Stimulated activated CD4-positive, alpha-beta T cell treated with anti-CD3 and anti-CD28 coated beads, Interleukin-1b, Interleukin-23, amount 100 ng/mL, for 4 hours (primary cell): ENCODE measurements at regions not wholly inside any gene's neighbourhood (a gene's known extent, or its start where the extent isn't known, plus 50 kb on each side); places are given as distances from the start of the nearest gene placed in this dataset.
"Not testable (repeated sequence)": the region's sequence is repeated elsewhere in the genome, so short reads cannot be mapped to it uniquely, and the experiment has no call there.

Experiments used
- DNase-seq, 2 donors: peaks; one replicate each; pipeline ENCODE4 v3.0.0-alpha.2; 2020; ENCODE audit warnings: low read depth in 2 of 2

DNA sequence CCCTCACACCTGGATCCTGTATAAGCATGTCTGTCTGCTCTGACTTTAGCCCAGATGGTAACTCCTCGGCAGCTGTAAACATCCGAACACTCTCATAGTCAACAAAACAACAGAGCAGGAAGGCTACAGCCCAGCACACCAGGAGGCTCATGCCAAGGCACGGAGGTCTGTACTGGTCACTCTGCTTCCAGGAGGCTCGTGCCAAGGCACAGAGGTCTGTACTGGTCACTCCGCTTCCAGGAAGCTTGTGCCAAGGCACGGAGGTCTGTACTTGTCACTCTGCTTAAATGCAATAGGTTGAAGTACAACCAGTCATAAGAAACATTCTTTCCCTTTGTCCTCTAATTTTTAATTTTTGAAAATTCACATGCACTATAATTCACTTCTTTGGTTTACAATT is 190.1 kb upstream of the CDH4 start:
- no peak for DNase-seq

DNA sequence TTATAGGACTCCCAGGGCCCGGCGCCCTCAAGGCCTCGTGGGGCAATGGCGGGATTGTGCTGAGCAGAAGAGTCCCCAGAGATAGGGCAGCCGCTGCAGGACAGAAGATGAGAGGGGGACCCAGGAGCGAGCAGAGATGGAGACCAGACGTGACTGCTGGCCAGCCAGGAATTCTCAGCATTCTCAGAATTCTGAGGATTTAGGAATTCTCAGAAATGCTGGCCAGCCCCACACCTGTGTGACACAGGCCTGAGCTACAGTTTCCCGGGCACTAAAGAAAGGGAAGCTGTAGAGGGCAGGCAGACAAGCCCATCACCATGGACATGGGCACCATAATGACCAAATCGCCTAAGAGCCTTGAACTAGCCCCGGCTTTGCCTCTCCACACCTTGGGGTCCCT is 186.2 kb upstream of the CDH4 start:
- no peak for DNase-seq

DNA sequence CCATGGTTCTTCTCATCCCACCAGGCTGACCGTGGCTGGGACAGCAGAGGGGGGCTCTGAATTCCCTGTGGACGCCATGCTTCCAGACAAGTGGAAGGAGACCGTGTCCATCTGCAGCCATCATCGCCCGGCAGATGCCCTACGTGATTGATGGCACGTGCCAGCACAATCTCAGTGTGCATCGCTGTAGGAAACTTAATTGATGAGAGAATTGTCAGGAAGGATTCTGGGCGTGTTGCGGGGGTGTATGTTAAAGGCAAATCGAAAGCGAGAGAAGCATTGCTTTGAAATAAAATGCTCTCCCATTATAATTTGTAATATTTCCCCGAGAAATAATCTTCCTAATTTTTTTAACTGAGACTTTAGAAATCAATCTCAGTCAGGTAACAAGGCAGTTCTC is 185.5 kb upstream of the CDH4 start:
- DNase-seq, result no peak

DNA sequence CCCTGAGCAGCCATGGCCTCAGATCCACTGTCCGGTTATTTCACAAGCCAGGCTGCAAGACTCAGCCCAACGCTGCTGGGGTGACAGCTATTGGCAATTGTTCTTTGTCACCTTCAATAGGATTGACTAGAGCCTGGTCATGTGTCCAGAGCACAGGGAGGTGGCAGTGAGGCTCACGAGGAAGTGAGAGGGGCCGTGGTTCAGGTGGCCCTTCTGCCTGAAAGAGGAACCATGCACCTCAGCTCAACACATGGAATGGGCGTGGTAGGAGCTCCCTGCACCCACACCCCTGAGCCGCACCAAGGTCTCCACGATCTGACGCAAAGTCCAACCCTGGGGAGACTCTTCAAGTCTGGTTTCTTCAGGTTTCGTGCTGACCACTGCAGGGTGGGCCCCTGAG is 184.8 kb upstream of the CDH4 start:
- no peak for DNase-seq

DNA sequence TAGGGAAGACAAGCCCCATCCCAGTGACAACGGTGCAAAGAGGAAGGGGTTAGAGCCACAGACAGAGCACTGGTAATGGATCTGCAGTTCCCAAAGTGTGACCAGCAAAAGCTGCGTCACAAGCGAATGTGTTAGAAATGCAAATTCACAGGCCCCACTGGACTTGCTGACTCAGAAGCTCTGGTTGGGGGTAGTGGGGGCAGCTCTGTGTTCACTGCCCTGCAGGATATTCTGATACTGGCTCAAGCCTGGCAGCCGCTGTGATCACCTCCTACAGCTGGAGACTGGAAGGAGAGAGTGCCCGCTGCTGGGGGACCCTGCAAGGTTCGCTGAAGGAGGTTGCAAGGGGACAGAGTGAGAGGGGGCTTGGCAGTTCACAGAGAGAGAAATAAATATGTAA is 179.7 kb upstream of the CDH4 start:
- no peak for DNase-seq

DNA sequence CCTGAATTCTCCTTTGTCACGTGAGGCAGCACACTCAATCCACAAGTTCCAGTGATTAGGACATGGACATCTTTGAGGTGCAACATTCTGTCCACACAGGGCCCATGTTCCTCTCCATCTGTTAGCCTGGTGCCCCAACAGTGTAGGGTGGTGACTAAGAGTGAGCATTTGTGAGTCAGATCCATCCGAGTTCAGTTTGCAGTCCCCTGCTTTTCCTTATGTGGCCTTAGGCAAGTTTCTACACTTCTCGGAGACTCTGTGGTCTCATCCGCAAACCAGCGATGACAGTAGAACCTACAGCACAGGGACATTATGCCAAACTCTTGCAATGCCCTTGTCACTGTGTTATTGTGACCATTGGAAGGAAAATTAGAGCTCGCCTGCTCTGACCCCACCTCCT is 178.7 kb upstream of the CDH4 start:
- no peak for DNase-seq

DNA sequence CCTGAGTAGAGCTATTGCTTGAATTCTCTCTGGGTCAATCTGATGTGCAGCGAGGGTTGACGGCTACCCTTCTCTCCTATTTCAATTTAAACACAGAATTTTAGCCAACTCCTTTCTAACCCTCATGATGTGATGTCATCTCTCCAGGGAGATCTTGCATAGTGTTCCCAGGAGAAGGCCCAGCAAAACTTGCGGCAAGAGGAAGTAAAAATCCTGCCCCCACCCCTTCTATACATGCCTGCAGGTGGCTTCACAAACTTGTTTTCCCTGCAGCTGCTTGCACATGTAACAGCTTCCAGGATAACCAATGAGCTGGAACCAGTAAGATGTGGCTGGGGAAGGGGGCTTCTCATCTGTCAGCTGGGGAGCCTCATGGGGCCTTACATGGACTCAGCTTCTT is 169.3 kb upstream of the CDH4 start:
- no peak for DNase-seq

DNA sequence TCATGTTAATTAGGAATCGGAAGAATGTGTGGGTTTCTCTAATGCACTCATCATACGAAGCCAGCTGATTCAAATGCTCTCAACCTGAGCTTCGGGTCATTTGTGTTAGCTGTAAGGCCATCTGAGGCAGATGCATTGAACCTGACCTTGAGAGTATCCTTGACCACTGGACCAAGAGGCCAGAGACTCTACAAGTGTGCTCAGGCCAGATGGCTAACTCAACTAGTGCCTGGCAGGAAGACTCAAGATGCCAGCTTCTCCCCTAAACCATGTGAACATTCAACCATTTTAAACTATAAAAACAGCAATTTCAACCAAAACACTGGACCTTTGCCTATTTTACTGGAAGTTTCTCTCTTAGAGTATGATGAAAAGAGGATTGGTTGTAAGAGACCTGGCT is 168.6 kb upstream of the CDH4 start:
- DNase-seq, result no peak

DNA sequence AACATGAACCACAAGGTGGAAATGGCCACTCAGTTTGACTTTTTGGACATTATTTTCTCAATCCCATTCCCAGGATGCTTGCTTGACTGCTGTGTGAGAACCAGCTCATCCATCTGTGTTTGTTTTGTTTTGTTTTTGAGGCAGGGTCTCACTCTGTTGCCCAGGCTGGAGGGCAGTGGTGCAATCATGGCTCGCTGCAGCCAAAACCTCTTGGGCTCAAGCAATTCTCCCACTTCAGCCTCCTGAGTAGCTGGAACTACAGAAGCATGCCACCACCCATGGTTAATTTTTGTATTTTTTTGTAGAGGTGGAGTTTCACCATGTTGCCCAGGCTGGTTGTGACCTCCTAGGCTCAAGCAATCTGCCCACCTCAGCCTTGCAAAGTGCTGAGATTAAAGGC is 166.0 kb upstream of the CDH4 start:
- DNase-seq, result no peak

DNA sequence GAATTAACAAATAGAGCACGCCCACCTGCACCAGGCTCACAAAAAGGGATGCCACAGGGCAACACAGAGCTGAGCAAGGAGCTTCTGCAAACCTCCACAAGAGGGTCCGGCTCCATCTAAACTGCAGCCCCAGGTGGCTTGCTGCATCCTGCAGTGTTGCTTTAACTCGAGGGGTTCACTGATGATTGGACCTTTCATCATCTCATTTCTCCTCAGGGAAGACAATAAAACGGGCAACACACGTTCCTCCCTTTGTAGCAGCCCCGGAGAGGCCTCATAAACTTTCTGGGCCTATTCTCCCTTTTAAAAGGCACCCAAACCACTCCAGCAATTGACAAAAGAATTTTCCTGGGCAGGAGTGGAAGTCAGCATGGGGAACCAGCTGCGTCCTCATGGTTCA is 161.5 kb upstream of the CDH4 start:
- DNase-seq, result no peak

DNA sequence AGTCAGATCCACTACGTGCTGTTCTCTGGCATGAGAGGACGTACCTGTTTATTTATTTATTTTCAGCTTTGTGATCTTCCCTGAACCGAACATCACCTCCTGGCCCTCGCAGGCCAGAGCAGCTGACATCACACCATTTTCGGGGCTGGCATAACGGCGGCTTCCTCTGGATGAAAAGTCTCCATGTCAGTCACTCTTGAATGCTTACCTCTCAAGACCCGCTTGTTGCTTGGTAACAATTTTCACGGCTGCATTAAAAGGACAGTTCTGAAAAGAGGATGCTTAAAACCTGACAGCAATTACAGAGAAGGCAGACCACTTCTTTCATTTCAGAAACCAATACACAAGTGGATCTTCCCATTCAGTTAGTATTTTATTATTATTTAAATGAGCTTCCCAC is 159.8 kb upstream of the CDH4 start:
- DNase-seq, result no peak

DNA sequence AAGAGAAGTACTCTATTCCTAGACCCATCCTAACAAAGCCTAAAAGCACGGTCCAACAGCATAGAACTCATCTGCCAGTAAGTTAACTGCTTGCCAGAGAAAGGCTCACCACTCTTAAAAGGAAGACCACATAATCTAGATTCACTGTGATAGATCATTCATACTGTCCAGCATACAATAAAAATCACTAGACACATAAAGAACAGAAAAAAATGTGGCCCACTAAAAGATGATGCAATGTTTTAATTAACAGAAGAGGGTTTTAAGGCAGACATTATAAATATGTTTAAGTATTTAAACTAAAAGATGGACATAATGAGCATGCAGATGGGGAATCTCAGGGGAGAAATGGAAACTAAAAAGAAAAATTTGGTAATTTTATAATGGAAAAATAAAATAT is 157.5 kb upstream of the CDH4 start:
- no peak for DNase-seq

DNA sequence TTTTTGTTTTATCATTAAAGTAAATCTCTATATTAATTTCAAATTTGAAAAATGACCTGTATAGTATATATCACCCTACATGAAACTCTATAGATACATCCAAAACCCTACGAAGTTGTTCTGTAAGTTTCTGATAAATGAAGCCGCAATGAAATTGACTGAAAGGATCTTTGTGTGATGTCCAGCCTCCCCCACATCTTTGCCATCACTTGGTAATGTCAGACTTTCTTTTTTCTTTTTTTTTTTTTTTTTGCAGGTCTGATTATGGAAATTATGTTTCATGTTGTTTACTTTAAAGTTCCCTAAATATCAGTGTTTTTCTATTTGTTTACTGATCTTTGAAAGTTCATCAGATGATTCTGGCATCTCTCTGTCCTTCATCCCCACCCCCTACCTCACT is 155.6 kb upstream of the CDH4 start:
- DNase-seq, result no peak

DNA sequence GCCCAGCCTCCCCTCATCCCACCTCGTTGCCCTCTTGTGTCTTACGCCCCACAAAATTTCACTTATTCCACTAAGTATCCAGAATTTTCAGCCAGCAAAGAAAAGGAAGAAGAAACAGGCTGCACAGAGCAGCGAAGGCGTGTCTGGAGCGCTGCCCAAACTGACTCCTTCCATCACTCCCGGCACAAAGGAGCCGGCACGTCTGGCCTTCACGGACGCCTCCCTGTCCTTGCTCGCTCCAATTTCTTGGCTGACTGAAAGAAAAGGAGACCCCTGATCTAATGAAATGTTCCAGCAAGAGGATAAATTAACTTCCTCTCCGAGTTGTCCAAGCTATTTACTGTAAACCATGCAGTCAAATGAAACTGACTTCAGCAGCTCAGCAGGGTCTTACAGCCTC is 152.3 kb upstream of the CDH4 start:
- no peak for DNase-seq

DNA sequence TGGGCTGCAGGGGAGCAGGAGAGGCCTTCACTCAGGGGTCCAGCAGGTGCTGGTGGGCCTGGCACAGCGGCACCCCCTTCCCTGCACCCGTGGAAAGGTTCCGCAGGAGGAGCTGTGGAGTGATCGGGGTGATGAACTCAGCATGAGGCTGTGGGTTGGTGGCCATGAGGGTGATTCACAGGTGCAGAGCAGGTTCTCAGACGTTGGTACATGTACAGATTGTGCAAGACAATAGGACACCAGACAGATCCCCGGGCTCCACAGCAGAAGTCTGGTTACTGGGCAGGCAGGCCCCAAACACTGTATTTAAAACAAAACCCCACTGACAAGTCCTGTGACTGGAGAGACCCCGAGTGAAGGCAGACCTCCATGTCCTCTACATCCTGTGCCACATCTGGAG is 151.6 kb upstream of the CDH4 start:
- no peak for DNase-seq

DNA sequence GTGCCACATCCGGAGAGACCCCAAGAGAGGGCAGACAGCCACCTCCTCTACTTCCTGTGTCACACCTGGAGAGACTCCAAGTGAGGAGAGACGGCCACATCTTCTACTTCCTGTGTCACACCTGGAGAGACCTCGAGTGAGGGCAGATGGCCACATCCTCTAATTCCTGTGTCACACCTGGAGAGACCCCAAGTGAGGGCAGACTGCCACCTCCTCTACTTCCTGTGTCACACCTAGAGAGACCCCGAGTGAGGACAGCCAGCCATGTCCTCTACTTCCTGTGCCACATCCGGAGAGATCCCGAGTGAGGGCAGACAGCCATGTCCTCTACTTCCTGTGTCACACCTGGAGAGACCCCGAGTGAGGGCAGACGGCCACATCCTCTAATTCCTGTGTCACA is 150.7 kb upstream of the CDH4 start:
- DNase-seq, result not testable (repeated sequence)

DNA sequence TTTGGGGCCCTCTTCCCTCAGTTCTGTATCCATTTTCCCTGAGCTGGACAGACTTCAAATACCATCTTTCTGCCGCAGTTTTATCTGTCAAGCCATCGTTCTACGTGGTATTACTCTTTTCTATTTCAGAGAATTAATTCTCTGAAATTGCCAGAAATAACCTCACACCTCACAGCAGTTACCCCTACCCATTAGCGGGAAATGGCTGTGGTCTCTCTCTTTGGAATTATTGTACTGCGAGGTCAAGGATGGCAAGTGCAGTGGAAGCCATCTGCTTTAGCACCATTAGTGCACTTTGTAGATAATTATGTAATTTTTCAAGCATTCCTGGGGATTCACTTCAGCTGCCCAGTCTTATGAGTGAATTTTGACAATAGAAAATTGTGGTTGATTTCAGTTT is 147.8 kb upstream of the CDH4 start:
- DNase-seq, result no peak

DNA sequence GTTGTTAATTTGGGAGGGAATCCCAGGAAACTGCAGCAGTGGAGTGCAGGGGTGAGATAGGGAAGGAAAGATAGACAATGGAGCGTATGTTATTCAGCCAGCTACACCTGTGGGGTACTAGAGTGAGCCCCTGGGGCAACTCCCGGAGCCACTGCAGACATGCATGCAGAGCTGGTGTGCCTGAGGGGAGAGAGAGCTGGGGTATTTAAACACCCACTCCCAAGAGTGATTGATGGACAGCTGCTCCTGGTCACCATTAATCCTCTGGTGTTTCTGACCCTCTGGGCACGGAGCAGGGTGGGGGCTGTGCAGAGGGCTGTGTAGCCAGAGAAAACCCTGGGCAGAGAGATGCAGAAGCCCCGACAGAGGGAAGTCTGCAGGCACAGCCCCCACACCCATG is 146.7 kb upstream of the CDH4 start:
- no peak for DNase-seq

DNA sequence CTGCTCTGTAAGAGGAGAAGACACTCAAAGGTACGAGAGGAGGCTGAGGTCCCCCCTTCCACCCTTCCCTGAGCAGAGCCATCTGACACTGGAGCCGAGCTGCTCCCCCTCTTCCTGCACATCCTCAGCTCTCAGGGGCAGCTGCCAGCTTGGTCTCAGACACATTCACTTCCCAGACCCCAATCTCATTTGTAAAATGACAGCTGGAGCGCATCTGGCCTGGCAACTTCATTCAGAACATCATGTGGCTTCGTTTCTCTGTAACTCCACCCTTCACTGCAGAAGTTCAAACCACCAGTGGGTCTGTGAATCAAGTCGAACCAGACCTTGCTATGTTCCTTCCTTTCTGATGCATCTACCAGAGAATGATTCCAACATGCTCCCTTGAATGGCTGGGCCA is 145.6 kb upstream of the CDH4 start:
- no peak for DNase-seq

DNA sequence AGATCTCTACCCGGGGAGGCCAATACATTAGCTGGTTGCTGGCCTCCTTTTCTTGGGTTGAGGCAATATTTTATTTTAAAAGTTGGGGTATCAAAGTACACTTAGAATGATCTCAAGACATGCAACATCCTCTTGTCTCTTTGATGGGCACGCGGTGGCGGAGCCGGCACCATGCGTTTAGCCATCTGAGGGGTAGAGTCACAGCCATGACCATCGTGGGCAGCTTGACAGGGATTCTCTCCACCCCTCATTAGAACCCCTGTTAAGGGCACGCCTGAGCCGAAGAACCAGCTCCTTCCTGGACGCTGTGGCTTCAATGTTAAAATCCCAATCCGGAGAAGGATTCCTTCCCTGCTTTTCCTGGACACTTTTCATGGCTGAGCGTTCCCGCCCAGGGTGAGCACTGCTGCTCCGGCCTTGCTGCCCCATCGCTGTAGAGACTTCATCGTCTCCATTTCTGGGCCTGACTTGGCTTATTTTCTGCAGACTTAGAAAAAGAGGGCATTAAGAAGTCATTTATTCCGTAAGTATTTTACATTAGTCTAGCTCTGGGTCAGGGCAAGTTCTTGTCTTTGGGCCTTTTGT is 142.7 kb upstream of the CDH4 start:
- no peak for DNase-seq

DNA sequence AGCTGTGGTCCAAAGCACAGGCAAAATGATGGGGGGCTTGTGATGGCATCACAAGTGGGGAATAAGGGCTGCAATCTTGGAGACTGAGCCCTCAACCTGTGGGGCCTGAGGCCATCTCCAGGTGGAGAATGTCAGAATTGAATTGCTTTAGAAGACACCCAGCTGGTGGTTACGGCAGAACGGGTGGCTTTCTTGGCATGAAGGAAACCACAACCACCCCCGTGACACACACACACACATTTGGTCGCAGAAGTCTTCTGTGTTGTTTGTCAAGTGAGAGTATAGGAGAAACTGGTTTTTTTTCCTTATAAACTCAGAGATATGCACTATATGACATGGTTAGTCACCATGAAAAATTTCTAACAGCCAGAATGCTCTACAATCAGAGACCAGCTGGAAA is 139.5 kb upstream of the CDH4 start:
- DNase-seq, result no peak

DNA sequence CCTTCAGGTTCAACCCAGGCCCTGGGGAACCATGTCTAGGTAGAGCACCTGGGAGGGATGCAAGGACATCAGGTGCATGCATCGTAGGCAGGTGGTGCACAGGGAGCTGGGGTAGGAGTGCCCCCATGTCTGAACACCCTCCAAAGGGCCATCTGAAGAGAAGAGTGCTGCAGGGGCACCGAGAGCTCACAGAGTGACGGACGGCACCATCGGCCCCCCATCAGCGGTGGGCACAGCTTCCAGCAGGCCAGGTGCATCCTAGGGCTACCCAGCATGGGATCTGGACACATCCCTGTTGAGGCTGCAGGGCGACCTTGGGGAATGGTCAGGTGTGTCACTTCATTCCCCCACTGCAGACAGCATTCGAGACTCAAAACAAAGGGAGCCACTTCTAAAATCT is 138.3 kb upstream of the CDH4 start:
- no peak for DNase-seq

DNA sequence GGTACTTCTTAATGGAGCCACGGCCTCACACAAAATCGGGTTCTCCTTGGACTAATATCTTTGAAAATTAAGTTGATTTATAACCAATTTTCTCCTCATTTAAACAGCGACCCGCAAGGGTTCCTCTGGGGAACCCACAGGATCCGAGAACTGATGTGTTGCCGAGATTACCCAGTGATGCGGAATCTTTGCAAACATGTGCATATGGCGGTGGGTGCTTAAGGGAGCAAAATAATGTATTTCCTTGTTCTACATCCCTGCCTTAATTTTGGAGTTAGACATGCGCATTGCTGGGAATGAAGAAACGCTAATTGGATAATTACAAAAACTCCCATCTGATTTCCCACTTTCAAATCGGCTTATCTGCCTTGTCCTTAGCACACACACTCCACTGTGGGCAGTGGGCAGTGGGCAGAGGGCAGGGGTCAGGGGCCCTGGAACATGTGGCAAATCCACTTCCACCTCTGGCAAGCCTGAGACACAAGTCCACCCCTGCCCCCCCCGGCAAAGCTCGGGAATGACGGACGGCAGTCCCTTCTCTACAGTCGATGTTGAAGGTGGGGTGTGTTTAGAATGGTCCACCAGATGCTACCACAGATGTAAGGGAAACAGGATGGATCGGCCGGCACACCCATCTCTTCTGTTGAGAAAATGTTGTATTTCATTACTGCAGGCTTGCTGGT is 137.4 kb upstream of the CDH4 start:
- DNase-seq, result no peak

DNA sequence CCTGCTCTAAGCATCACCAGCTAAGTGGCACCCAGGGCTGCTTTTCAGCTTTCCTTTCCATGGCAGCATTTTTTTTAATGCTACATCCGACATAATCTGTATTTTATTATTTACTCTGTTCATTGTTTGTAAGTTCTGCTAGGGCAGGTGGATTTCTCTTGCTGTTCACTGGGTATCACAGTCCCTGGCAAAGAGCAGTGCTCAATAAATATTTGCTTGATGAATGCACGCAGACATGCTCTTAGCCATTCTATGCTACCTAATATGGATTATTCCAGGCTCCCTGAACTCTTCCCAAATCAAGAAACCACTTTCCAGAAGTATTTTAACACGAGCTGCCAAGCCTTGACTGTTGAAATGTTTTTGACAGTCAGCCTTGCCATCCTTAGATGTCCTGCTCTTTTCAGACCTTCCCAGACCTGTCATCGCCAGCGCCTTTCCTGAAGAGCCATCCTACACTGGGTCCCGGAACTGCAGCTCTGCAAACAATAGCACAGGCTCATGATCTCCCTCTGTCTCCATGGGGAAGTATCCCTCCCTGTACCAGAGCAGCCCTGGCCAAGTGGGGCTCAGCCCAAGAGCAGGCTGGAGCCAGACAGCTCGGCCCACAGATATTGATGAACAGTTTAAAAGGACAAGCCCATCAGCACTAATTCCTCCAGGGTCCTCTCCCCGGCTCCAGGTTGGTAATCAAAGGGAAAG is 136.5 kb upstream of the CDH4 start:
- no peak for DNase-seq
